GM19397 (cell line): ENCODE measurements at regions not wholly inside any gene's neighbourhood (a gene's known extent, or its start where the extent isn't known, plus 50 kb on each side); places are given as distances from the start of the nearest gene placed in this dataset.
"Not testable (repeated sequence)": the region's sequence is repeated elsewhere in the genome, so short reads cannot be mapped to it uniquely, and the experiment has no call there.

Experiments
- ATAC-seq: cut with Tn5 transposase; IDR thresholded peaks from one replicate; pipeline ENCODE4 v1.9.1; 2021; ENCODE audit warnings: mild to moderate bottlenecking, moderate library complexity; ENCODE audit not compliant: unreplicated experiment

- no peak for ATAC-seq
Observed at GRCh38 chrX:13478740-13479451, 90.5 kb upstream of the EGFL6 start.

- ATAC-seq: no peak
Observed at GRCh38 chrX:13476384-13476783, 93.0 kb upstream of the EGFL6 start.

- peak; percentile 39 for ATAC-seq
Observed at GRCh38 chrX:13474164-13474516, 95.3 kb upstream of the EGFL6 start.

- peak; percentile 77 for ATAC-seq
Observed at GRCh38 chrX:13473442-13474163, 95.8 kb upstream of the EGFL6 start.

- no peak for ATAC-seq
Observed at GRCh38 chrX:13472975-13473374, 96.4 kb upstream of the EGFL6 start.

- ATAC-seq: no peak
Observed at GRCh38 chrX:13471269-13471668, 98.1 kb upstream of the EGFL6 start.

GRCh38 chrX:13470685-13470977 is 98.8 kb upstream of the EGFL6 start:
- no peak for ATAC-seq

GRCh38 chrX:13469963-13470684 is 99.3 kb upstream of the EGFL6 start:
- no peak for ATAC-seq

- no peak for ATAC-seq
Observed at GRCh38 chrX:13468096-13468495, 101.3 kb upstream of the EGFL6 start.

- ATAC-seq: no peak
Observed at GRCh38 chrX:13467243-13467642, 102.2 kb upstream of the EGFL6 start.

GRCh38 chrX:13464599-13465275 is 104.7 kb upstream of the EGFL6 start:
- ATAC-seq: no peak

- ATAC-seq: no peak
Observed at GRCh38 chrX:13463608-13464007, 105.8 kb upstream of the EGFL6 start.

- no peak for ATAC-seq
Observed at GRCh38 chrX:13452283-13452682, 117.1 kb upstream of the EGFL6 start.

- no peak for ATAC-seq
Observed at GRCh38 chrX:13449441-13449840, 120.0 kb upstream of the EGFL6 start.

- no peak for ATAC-seq
Observed at GRCh38 chrX:13448941-13449340, 120.5 kb upstream of the EGFL6 start.

GRCh38 chrX:13441608-13442007 is 121.8 kb upstream of the ATXN3L start:
- ATAC-seq: not testable (repeated sequence)

GRCh38 chrX:13440176-13440575 is 120.3 kb upstream of the ATXN3L start:
- no peak for ATAC-seq

- ATAC-seq: no peak
Observed at GRCh38 chrX:13433298-13433605, 113.4 kb upstream of the ATXN3L start.

- no peak for ATAC-seq
Observed at GRCh38 chrX:13432414-13433297, 112.8 kb upstream of the ATXN3L start.

GRCh38 chrX:13430136-13430827 is 110.4 kb upstream of the ATXN3L start:
- no peak for ATAC-seq
